MCF 10A (cell line): ENCODE measurements at regions not wholly inside any gene's neighbourhood (a gene's known extent, or its start where the extent isn't known, plus 50 kb on each side); places are given as distances from the start of the nearest gene placed in this dataset.

Experiments
- BruUV-seq: library from RNA; stranded (reverse); fragments of 400-500 nt; replicated peaks from 2 replicates; lab custom pipeline; 2021; lab: Mats Ljungman, UMichigan
- CTCF ChIA-PET: fragments of 300-600 bp; sonication (Branson Sonifier 250); formaldehyde crosslinking; extraction: SDS; loops from one replicate; lab custom pipeline; 2021; ENCODE audit warnings: antibody characterized with exemption, inconsistent platforms; lab: Yijun Ruan, JAX
- POLR2A ChIA-PET: fragments of 300-600, 350-650 bp; sonication (Branson Sonifier 250); formaldehyde crosslinking; extraction: SDS; loops from one replicate; lab custom pipeline; 2020; ENCODE audit warnings: antibody characterized with exemption, inconsistent platforms; lab: Yijun Ruan, JAX
- DNase-seq: peaks from one replicate; pipeline ENCODE4 v3.0.0-alpha.2; 2018; ENCODE audit not compliant: unreplicated experiment
- H3K27ac Mint-ChIP-seq: one replicate; pipeline ENCODE4 v1.8.0; 2022; ENCODE audit warnings: mild to moderate bottlenecking, low read depth, mixed read lengths; ENCODE audit not compliant: unreplicated experiment
- H3K27me3 Mint-ChIP-seq: one replicate; pipeline ENCODE4 v1.8.0; 2022; ENCODE audit warnings: mixed read lengths; ENCODE audit not compliant: insufficient read depth, unreplicated experiment
- H3K36me3 Mint-ChIP-seq: one replicate; pipeline ENCODE4 v1.8.0; 2022; ENCODE audit warnings: mild to moderate bottlenecking, moderate library complexity, mixed read lengths; ENCODE audit not compliant: insufficient read depth, unreplicated experiment
- H3K4me1 Mint-ChIP-seq: one replicate; pipeline ENCODE4 v1.8.0; 2022; ENCODE audit warnings: mixed read lengths; ENCODE audit not compliant: insufficient read depth, unreplicated experiment
- H3K4me3 Mint-ChIP-seq: one replicate; pipeline ENCODE4 v1.8.0; 2022; ENCODE audit warnings: mild to moderate bottlenecking, moderate library complexity, mixed read lengths; ENCODE audit not compliant: unreplicated experiment
- H3K9me3 Mint-ChIP-seq: one replicate; pipeline ENCODE4 v1.8.0; 2022; ENCODE audit warnings: mixed read lengths; ENCODE audit not compliant: unreplicated experiment
- CTCF ChIP-seq: fragments of 200-600 bp; IDR thresholded peaks from one replicate; pipeline ENCODE4 v1.8.0; 2022; ENCODE audit warnings: antibody characterized with exemption, mild to moderate bottlenecking; ENCODE audit not compliant: unreplicated experiment
- intact Hi-C: fragments of 100-400 bp; cut with micrococcal nuclease; formaldehyde crosslinking; loops from 2 replicates; pipeline ENCODE4 v1.14.1; 2022

DNA sequence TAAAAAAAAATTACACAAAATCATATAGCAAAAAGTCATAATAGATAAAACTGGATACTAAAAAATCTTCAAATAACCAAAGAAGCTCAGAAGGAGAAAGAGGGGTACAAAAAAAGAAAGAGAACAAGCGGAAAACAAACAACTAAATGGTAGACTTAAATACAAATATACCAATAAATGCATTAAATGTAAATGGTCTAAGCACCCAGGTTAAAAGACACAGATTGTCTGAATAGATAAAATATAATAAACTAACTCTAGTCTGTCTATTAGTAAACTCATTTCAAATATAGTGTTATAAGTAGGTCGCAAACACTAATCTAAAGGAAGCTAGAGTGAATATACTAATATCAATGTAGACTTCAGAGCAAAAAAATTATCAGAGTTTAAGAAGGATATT is 357.4 kb downstream of the METTL4 start:
- ChIA-PET CTCF (interaction anchor here (1.2 kb wide), 2 partner anchors 109 to 334 kb away, joined by 3 read pairs; no protein-coding TSS in a partner anchor), POLR2A (interaction anchor here (0.6 kb wide), 1 partner anchor 154 kb away, joined by 3 read pairs; no protein-coding TSS in a partner anchor)
- H3K9me3 Mint-ChIP-seq, result peaks cover 8% of the 10 kb centered on the region
- no peaks in the 10 kb centered on the region for H3K4me1 Mint-ChIP-seq
- H3K4me3 Mint-ChIP-seq, result no peak overlapping the region
- BruUV-seq, result no TSS peak
- TF ChIP-seq CTCF, result no peak
- no peaks in the 10 kb centered on the region for H3K27me3 Mint-ChIP-seq
- intact Hi-C loops, result no loop called here
- peaks cover 6% of the 10 kb centered on the region for H3K36me3 Mint-ChIP-seq
- no peak overlapping the region for H3K27ac Mint-ChIP-seq
- no peak for DNase-seq

DNA sequence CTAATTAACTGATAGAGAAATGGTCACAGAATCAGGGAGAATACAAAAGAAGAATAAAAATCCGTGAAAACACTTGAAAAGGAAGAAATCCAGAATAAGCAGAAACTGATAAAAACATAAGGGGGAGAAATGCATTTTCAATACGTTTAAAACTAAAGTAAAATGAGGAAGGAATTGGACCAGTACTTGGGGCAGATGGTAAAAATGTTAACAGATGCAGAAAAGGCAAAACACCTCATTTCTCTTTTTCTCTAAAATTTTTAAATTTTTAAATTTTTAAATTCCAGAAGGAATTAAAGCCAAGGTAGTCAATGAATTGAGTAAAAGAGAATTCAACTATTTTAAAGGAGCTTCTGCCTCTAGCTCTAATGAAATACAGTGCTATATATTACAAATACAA is 353.9 kb downstream of the METTL4 start:
- peaks cover 6% of the 10 kb centered on the region for H3K36me3 Mint-ChIP-seq
- H3K4me1 Mint-ChIP-seq, result no peaks in the 10 kb centered on the region
- intact Hi-C loops, result no loop called here
- H3K27ac Mint-ChIP-seq, result no peak overlapping the region
- no peaks in the 10 kb centered on the region for H3K27me3 Mint-ChIP-seq
- no peak for DNase-seq
- ChIA-PET POLR2A (no interaction called here), CTCF (interaction anchor here (0.6 to 1.6 kb wide), 3 partner anchors 48 to 113 kb away, joined by 3 to 6 read pairs (median 3); no protein-coding TSS in a partner anchor)
- H3K9me3 Mint-ChIP-seq, result peaks cover 8% of the 10 kb centered on the region
- no TSS peak for BruUV-seq
- no peak for TF ChIP-seq CTCF
- H3K4me3 Mint-ChIP-seq, result no peak overlapping the region

- ChIA-PET CTCF (interaction anchor here (0.5 to 1.6 kb wide), 3 partner anchors 49 to 801 kb away, joined by 3 to 6 read pairs (median 5); no protein-coding TSS in a partner anchor), POLR2A (no interaction called here)
- no peak for DNase-seq
- intact Hi-C loops, result no loop called here
- Mint-ChIP-seq H3K4me3 (no peak overlapping the region), H3K4me1 (peaks cover 6% of the 10 kb centered on the region), H3K27ac (no peak overlapping the region), H3K27me3 (no peaks in the 10 kb centered on the region), H3K9me3 (peaks cover 1% of the 10 kb centered on the region), H3K36me3 (peaks cover 6% of the 10 kb centered on the region)
- BruUV-seq, result no TSS peak
- TF ChIP-seq CTCF, result no peak
Measured at GRCh38 chr18:2218101-2218500, 353.2 kb downstream of the METTL4 start.

GRCh38 chr18:2219706-2220105 is 351.6 kb downstream of the METTL4 start:
- DNase-seq, result no peak
- Mint-ChIP-seq H3K4me1 (peaks cover 15% of the 10 kb centered on the region), H3K36me3 (peaks cover 4% of the 10 kb centered on the region), H3K27ac (no peak overlapping the region), H3K27me3 (no peaks in the 10 kb centered on the region), H3K9me3 (no peaks in the 10 kb centered on the region), H3K4me3 (no peak overlapping the region)
- POLR2A ChIA-PET, result no interaction called here
- BruUV-seq, result no TSS peak
- CTCF ChIA-PET, result interaction anchor here (1.0 kb wide), 1 partner anchor 1355 kb away, joined by 3 read pairs; no protein-coding TSS in a partner anchor
- no peak for TF ChIP-seq CTCF
- intact Hi-C loops, result no loop called here
